NCI-H2171 treated with DMSO at 0.1 percent for 48 hours (cell line): ENCODE measurements at regions not wholly inside any gene's neighbourhood (a gene's known extent, or its start where the extent isn't known, plus 50 kb on each side); places are given as distances from the start of the nearest gene placed in this dataset.

Experiments used
- DNase-seq: peaks from one replicate; lab custom pipeline; 2025; lab: John Stamatoyannopoulos, UW

GRCh38 chr2:64338910-64339500 is 115.0 kb upstream of the LGALSL start:
- DNase-seq, result no peak

- DNase-seq, result no peak
Observed at GRCh38 chr2:64341461-64341860, 112.5 kb upstream of the LGALSL start.

DNA sequence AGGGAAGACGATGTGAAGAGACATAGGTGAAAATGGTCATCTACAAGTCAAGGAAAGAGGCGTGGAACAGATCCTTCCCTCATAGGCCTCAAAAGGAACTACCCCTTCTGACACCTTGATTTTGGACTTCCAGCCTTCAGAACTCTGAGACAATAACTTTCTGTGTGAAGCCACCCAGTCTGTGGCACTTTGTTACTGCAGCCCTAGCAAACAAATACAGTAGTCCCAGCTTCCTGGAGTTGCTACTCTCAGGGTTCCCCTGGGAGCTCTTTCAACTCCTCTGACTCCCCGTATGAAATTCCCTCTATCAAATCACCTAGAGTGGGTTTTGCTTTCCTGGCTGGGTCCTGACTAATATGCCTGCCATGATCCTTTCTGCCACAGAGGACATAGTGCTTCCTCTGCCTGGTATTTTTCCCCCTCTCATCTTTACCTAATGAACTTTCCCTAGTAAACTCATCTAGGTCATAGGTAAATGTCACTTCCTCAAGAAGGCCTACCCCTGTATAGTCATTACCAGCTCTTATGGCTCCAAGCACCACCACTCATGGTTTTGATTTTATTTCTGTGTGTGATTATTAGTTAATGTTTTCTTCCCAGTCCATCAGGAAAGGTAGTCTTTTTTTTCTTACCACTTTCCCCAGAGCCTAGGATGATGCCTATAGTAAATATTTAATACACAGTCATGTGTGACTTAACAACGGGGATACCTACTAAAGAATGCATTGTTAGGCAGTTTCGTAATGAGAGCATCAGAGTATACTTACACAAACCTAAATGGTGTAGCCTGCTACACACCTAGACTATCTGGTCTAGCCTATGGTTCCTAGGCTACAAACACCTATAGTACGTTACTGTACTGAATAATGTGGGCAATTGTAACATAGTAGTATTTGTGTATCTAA is 111.5 kb upstream of the LGALSL start:
- DNase-seq, result no peak

GRCh38 chr2:64344999-64345576 is 108.9 kb upstream of the LGALSL start:
- DNase-seq, result no peak

- DNase-seq, result no peak
Observed at GRCh38 chr2:64345998-64346397, 108.0 kb upstream of the LGALSL start.

DNA sequence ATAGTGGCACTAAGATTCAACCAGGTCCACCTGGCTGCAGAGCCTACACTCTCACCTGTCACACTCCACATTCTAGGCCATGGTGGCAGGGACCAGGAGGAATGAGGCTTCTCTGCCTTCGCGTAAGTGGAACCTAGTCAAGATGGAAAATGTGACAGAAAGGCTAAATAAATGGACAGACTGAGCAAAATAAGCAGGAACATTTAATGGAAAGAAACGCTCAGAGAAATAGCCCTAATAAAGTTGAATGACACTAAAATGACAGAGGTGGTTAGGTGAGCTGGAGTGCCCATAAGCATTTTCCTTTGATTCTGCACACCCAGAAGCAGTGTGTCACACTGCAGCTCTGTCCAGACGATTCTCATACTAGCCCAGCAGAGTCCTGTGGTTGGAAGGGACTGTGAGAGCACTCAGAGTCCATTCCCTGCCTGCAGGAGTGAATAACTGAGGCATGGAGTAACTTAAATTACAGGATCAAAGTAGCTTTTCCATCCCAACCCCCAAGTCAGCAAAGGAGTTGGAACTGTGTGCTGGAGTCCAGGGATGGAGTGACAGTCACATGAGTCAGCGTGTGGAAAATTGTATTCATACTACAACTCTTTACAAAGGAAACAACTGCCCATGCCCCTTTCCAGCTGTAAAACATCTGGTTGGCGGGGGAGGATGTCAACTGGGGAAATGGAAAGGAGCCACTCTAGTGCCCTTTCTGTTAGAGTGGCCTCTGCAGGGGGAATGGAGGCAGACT is 105.4 kb upstream of the LGALSL start:
- DNase-seq, result no peak

- no peak for DNase-seq
Observed at GRCh38 chr2:64349131-64349530, 104.8 kb upstream of the LGALSL start.

- no peak for DNase-seq
Observed at GRCh38 chr2:64350996-64351395, 103.0 kb upstream of the LGALSL start.

DNA sequence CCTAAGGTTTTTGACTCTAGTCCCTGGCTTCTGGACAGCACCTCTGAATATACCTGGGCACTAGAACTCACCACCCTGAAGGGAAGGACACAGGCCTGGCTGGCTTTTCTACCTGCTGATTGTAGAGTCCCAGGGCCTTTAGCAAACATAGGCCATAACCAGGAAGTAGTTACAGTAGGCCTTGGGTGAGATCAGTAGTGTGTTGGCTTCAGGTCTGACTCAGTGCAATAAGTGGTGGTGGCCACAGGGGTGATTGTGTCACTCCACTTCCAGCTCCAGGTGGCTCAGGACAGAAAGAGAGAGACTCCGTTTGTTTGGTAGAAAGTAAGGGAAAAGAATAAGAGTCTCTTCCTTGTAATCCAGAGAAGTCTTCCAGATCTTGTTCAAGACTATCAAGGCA is 101.7 kb upstream of the LGALSL start:
- DNase-seq, result no peak

GRCh38 chr2:64354857-64355680 is 98.9 kb upstream of the LGALSL start:
- no peak for DNase-seq

- no peak for DNase-seq
Observed at GRCh38 chr2:64356906-64357305, 97.1 kb upstream of the LGALSL start.

GRCh38 chr2:64359171-64359891 is 94.6 kb upstream of the LGALSL start:
- DNase-seq, result no peak

DNA sequence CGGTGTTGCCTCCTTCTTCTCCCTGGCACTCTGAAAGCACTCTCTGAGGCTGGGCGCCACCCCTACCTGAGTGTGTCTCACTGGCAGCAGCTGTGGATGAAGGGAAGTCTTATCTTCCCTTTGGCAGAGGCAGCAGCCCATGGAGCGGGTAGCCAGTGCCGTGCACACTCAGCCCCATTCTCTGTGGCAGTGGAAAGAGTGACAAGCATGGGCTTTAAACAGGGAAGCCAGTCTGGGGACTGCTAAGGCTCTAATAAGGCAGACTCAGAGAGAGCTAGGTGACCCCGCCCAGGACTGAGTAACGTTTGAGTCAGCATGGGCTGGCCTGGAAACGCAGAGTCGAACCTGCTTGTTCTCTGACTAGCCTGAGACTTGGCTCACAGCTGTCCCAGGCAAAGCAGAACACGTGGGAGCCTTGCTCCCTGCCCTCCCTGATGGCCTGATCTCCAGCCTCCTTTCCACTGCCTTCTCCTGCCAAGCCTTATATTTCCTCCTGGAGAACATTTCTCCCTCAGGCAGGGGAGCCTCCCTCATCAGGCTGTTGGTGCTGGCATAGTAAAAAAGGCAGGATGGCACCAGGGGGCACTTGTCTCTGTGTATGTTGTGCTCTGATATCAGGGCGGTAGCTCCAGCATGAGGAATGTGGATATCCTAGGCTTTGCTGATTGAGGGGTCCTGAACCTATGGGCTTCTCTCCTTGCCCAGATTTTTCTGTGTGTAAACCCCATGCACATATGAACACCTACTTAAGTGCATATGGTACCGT is 93.9 kb upstream of the LGALSL start:
- no peak for DNase-seq

- no peak for DNase-seq
Observed at GRCh38 chr2:64361151-64361938, 92.6 kb upstream of the LGALSL start.

- no peak for DNase-seq
Observed at GRCh38 chr2:64362562-64363026, 91.4 kb upstream of the LGALSL start.

- DNase-seq, result no peak
Observed at GRCh38 chr2:64363140-64363539, 90.8 kb upstream of the LGALSL start.

DNA sequence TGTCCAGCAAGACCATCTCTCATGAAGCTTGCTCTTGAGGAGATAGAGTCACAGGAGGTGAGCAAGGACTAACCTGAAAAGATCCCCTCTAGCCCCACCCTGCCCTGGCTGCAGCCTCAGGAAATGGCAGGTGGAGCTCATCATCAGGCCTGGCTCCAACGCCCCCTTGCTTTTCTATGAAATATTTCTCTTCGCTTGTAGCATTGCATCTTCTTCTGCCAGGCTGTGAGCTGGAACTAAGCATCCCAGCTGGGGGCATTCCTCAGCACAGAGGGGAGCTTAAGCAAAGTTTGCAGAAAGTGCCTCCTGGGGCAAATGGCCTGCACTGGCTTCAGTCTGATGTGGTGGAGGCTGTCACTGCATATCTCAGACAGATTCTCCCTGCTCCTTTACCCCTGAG is 90.1 kb upstream of the LGALSL start:
- no peak for DNase-seq

DNA sequence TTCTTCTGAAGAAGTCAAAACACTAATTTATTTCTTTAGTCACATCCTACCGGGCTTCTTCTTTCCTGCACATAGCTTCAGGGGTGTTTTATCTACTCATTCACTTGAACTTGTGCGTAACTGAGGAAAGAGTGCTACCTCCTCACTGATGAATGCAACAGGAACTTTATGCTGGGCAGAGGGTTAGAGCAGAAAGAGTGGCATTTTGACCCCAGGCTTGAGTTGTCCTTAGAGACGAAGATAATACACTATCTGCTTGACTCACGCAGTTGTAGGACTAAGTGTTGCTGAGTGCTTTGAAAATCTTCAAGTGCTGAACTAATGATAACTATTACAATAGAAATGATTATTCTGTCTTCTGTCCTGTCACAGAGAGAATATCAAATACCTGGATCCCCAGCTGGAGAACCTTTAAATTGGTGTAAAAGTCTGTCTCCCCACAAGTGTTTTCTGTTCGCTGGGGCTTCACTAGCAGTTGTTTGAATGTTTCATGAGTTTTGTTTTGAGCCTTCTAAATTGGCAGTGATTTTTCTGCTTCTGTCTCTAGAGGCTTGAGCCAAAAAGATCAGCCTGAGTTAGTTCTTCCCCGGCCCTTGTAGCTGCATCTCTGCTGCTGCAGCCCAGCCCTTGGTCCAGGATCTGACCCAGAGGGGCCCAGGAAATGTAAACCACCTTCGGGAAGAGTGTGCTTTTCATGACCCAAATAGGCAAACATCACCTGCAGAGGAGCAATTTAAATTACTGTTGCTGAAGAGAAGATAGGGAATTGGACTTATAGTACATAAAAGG is 86.3 kb upstream of the LGALSL start:
- no peak for DNase-seq
